IPS DF 6.9 (cell line): ENCODE measurements at regions not wholly inside any gene's neighbourhood (a gene's known extent, or its start where the extent isn't known, plus 50 kb on each side); places are given as distances from the start of the nearest gene placed in this dataset.
"Not testable (repeated sequence)": the region's sequence is repeated elsewhere in the genome, so short reads cannot be mapped to it uniquely, and the experiment has no call there.

ENCODE experiments used
- DNase-seq: peaks from one replicate; pipeline ENCODE4 v3.0.0-alpha.2; 2013; ENCODE audit warnings: low read depth, low spot score
- H3K27ac ChIP-seq: one replicate; pipeline ENCODE4 v1.5.1; 2013; ENCODE audit warnings: low read length, control low read depth
- H3K27me3 ChIP-seq: 2 replicates; pipeline ENCODE4 v1.6.1; 2013; ENCODE audit warnings: mild to moderate bottlenecking, low read length; ENCODE audit not compliant: control insufficient read depth, insufficient read depth
- H3K36me3 ChIP-seq: 2 replicates; pipeline ENCODE4 v1.6.1; 2013; ENCODE audit warnings: low read length; ENCODE audit not compliant: control insufficient read depth, insufficient read depth
- H3K4me1 ChIP-seq: 2 replicates; pipeline ENCODE4 v1.6.1; 2013; ENCODE audit warnings: low read length; ENCODE audit not compliant: control insufficient read depth, insufficient read depth
- H3K4me3 ChIP-seq: 2 replicates; pipeline ENCODE4 v1.5.1; 2013; ENCODE audit warnings: mild to moderate bottlenecking, low read length
- H3K9me3 ChIP-seq: 2 replicates; pipeline ENCODE4 v1.6.1; 2013; ENCODE audit warnings: low read length, inconsistent platforms; ENCODE audit not compliant: control insufficient read depth, insufficient read depth
- WGBS: extraction: QIAGEN DNeasy Blood & Tissue Kit; methylation state at CpG from one replicate; pipeline ENCODE4 v1.1.7; 2013; ENCODE audit warnings: mixed read lengths, missing lambda C conversion rate; ENCODE audit not compliant: insufficient read length, insufficient coverage; 5-methylcytosine and 5-hydroxymethylcytosine counted together

DNA sequence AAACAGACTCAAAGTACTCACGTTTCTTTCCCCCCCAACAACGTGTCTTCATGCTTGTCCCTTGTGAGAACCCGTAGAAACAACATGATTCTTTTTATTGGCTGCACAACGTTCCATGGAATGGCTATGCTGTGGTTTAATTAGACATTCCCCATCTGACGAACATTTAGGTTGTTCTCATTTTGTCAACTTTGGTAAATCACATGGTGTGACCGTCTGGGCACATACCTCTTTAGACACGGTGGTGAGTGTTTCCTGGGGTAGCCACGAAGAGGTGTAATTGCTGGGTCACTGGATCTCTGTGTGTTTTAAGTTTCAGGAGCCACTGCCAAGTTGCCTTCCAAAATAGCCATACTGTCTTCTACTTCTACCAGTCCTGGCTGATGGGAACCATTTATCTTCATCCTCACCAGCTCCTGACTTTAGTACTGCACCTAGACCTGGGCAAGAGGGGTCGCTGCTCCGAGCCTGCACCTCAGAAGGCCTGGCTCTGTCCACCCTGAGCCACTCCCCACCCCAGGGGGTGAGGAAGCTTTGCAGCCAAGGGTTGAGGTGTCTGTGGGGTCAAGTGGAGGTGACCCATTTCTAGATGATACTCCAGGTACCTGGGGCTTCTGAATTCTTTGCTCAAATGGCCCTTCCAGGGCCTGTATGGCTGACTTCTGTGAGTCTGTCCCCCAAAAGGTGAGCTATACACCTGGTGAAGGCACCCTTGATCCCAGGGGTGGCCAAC is 84.7 kb downstream of the IRX5 start:
- Histone ChIP-seq H3K9me3 (no peaks in the 10 kb centered on the region), H3K36me3 (no peaks in the 10 kb centered on the region), H3K27ac (no peak overlapping the region), H3K27me3 (no peaks in the 10 kb centered on the region), H3K4me3 (no peak overlapping the region), H3K4me1 (no peaks in the 10 kb centered on the region)
- no peak for DNase-seq
- no CpG with 5 or more reads among the region's 10 CpGs for WGBS

DNA sequence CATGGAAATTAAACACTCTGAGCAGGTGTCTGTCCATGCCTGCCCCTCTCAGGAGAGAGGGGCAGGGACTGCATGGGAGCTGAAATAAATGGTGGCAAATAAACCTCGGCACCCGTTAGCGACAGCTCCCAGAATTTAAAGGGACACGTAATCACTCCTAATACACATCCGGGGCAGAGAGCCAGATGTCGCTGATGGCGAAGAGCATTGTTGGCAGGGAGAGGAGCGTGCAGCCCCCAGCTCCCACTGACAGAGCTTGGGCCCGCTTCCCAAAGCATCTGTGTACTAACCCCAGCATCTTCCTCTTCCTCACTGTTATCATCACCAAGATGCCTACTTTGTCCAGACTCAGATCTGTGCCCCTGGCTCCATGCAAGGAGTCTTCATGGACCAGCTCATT is 85.8 kb downstream of the IRX5 start:
- no peak for DNase-seq
- no peaks in the 10 kb centered on the region for H3K27me3 ChIP-seq
- no peaks in the 10 kb centered on the region for H3K36me3 ChIP-seq
- no peak overlapping the region for H3K4me3 ChIP-seq
- H3K4me1 ChIP-seq = no peaks in the 10 kb centered on the region
- WGBS = no CpG with 5 or more reads among the region's 9 CpGs
- H3K9me3 ChIP-seq = no peaks in the 10 kb centered on the region
- no peak overlapping the region for H3K27ac ChIP-seq

DNA sequence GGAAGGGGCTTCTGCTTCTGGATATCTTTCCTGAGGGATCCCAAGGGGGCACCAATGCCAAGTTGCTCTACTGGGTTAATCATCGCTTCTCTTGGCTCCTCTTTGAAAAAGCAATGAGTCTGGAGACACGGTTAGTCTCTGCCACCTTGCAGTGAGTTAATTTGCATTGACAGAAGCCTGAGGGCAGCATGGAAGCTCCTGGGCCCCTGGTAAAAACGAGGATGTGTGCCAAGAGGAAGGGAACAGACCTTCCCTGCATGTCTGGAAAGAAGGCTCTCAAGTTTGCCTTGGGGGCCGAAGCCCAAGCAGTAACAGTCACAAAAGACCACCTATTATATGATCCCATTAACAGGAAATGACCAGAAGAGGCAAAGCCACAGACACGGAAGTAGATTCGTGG is 86.7 kb downstream of the IRX5 start:
- Histone ChIP-seq H3K9me3 (no peaks in the 10 kb centered on the region), H3K4me1 (no peaks in the 10 kb centered on the region), H3K4me3 (no peak overlapping the region), H3K27me3 (no peaks in the 10 kb centered on the region), H3K36me3 (no peaks in the 10 kb centered on the region), H3K27ac (no peak overlapping the region)
- DNase-seq = no peak
- no CpG with 5 or more reads among the region's 6 CpGs for WGBS

DNA sequence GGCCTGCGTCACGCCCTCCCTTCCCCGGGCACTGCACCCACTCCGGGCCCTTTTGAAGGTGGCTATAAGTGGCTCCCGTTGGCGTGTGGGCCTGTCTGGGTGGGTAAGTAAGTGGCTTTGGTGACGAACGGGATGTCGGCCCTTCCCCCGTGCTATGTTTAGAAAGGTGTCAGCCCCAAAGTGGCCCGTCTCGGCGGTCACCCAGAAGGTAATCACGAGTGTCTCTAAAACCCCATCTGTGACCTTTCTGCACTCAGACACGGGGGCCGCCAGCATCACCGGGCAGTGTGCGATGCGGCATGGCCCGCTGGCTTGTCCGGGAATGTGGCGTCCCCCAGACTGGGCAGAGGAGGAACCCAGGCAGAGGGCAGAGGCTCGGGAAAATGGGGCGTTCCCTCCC is 88.2 kb downstream of the IRX5 start:
- no CpG with 5 or more reads among the region's 24 CpGs for WGBS
- H3K36me3 ChIP-seq = no peaks in the 10 kb centered on the region
- H3K9me3 ChIP-seq = no peaks in the 10 kb centered on the region
- no peaks in the 10 kb centered on the region for H3K4me1 ChIP-seq
- no peak for DNase-seq
- no peaks in the 10 kb centered on the region for H3K27me3 ChIP-seq
- H3K27ac ChIP-seq = no peak overlapping the region
- H3K4me3 ChIP-seq = no peak overlapping the region

DNA sequence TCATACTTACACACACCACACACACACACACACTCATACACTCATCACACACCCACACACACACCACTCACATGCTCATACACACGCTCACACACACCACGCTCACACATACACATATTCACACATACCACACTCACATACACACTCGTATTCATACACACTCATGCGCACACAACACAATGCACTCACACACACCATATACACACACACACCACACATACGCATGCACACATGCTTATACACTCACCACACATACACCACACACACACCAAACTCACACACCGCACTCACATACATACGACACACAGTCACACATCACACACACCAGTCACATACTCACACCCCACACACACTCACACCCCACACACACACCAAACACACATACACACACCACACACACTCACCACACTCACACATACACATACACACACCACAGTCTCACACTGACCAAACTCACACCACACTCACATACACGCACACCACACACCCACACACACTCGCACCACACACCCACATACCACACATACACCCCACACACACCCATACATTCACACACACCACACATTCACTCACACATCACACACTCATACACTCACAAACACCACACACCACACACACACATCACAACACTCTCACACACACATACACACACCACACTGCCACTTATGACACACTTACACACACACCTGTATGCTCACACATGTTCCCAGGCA is 88.9 kb downstream of the IRX5 start:
- no peaks in the 10 kb centered on the region for H3K27me3 ChIP-seq
- no peaks in the 10 kb centered on the region for H3K9me3 ChIP-seq
- WGBS = 100% methylated on average over 9 of the region's 9 CpGs
- no peaks in the 10 kb centered on the region for H3K4me1 ChIP-seq
- H3K4me3 ChIP-seq = no peak overlapping the region
- no peaks in the 10 kb centered on the region for H3K36me3 ChIP-seq
- DNase-seq = no peak
- no peak overlapping the region for H3K27ac ChIP-seq

DNA sequence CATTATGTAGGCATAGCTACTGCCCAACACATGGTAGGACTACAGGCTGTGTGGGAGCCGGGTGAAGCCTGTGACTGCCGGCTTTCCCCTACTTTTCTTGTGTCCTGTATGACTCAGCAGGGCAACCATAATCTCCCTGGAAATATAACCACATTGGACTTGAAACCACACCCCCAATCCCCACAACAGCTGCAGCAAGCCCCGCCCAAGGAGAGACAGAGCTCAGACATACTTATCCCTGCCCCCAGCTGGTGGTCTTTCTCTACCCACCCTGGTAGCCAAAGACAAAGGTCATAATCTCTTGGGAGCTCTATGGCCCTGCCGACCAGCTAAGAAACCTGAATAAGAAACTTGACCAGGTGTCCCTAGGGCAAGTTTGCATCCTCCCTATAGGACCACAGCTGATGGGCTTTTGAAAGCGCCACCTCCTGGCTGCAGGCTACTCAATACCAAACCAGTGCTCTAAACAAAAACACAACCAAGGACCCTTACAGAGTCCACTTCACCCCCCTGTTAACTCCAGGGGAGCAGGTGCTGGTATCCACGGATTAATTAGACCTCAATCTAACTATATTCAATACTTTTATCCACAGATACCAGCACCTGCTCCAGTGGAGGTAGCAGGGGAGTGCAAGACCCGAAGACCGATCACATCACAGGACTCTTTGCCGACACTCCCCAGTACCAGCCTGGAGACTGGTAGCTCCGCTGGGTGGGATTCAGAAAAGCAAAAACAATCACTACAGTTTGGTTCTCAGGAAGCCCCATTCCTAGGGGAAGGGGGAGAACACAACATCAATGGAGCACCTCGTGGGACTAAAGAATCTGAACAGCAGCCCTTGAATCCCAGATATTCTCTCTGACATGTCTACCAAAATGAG is 91.2 kb downstream of the IRX5 start:
- Histone ChIP-seq H3K4me3 (no peak overlapping the region), H3K27ac (no peak overlapping the region), H3K36me3 (no peaks in the 10 kb centered on the region), H3K27me3 (no peaks in the 10 kb centered on the region), H3K9me3 (no peaks in the 10 kb centered on the region), H3K4me1 (no peaks in the 10 kb centered on the region)
- no peak for DNase-seq
- no CpG with 5 or more reads among the region's 11 CpGs for WGBS

DNA sequence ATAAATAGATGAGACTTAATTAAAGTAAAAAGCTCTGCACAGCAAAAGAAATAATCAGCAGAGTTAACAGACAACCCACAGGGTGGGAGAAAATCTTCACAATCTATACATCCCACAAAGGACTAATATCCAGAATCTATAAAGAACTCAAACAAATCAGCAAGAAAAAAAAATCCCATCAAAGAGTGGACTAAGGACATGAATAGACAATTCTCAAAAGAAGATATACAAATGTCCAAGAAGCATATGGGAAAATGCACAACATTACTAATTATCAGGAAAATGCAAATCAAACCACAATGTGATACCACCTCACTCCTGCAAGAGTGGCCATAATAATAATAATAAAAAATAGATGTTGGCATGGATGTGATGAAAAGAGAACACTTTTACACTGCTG is 96.6 kb downstream of the IRX5 start:
- not testable (repeated sequence) for H3K27me3 ChIP-seq, H3K4me1 ChIP-seq, H3K27ac ChIP-seq, H3K36me3 ChIP-seq, H3K9me3 ChIP-seq, H3K4me3 ChIP-seq, DNase-seq

DNA sequence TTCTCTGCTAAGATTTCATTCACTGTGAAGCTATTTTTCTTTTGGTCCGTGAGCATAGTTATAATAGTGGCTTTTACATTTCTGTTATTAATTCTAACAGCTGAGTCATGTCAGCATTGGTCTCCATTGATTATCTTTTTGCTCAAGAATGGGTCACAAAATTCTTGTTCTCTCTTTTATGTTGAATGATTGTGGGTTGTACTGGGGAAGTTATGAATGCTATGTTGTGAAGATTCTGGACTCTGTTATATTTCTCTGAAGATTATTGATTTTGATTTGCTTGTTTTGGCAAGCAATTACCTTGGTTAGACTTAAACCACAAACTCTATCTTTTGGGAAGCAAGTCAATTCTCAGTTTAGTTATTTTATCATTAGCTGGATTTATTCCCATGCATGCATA is 98.8 kb downstream of the IRX5 start:
- Histone ChIP-seq H3K27ac (no peak overlapping the region), H3K36me3 (no peaks in the 10 kb centered on the region), H3K9me3 (no peaks in the 10 kb centered on the region), H3K4me1 (no peaks in the 10 kb centered on the region), H3K4me3 (no peak overlapping the region), H3K27me3 (no peaks in the 10 kb centered on the region)
- no CpG with 5 or more reads among the region's 1 CpG for WGBS
- DNase-seq = no peak

DNA sequence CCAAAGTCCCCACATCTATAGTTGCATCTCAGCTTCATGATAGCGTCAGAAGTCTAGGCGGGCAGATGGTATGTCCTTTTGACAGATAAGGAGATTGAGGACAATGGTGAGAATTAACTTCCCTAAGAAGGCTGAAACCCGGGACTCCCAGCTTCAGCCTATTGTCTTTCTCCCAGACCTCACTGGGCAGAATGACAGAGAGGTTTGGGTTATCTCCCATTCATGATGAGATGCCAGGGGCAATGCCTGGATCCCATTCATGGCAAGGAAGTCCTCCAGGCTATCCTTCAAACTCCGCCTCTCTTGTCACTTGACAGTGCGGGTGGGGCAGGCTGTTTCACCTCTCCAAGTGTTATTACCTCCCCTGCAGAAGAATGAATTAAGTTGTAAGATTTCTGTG is 100.3 kb downstream of the IRX5 start:
- DNase-seq = no peak
- no peaks in the 10 kb centered on the region for H3K9me3 ChIP-seq
- H3K4me1 ChIP-seq = no peaks in the 10 kb centered on the region
- H3K4me3 ChIP-seq = no peak overlapping the region
- WGBS = no CpG with 5 or more reads among the region's 5 CpGs
- H3K36me3 ChIP-seq = no peaks in the 10 kb centered on the region
- H3K27ac ChIP-seq = no peak overlapping the region
- no peaks in the 10 kb centered on the region for H3K27me3 ChIP-seq

DNA sequence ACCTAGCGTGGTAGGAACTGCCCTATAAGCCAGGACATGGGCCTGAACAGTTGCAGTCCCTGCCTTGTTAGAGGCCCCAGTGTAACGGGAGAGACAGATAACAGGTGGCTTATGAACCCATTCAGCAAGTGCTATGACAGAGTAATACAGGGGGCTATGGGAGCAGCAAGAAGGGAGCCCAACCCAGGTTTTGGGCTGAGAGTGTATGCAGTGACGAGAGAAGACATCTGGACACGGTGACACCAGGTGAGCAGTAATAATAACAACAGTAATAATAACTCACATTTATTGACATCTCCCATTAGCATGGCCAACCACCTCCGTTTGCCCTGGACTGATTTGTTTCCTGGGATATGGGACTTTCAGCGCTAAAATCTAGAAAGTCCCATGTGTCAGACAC is 100.8 kb downstream of the IRX5 start:
- DNase-seq = no peak
- H3K27ac ChIP-seq = no peak overlapping the region
- no CpG with 5 or more reads among the region's 6 CpGs for WGBS
- H3K4me1 ChIP-seq = no peaks in the 10 kb centered on the region
- H3K9me3 ChIP-seq = no peaks in the 10 kb centered on the region
- H3K27me3 ChIP-seq = no peaks in the 10 kb centered on the region
- no peaks in the 10 kb centered on the region for H3K36me3 ChIP-seq
- H3K4me3 ChIP-seq = no peak overlapping the region
